ENCODE measurements at regions not wholly inside any gene's neighbourhood (a gene's known extent, or its start where the extent isn't known, plus 50 kb on each side); places are given as distances from the start of the nearest gene placed in this dataset.

- no peak for DNase-seq
Measured at GRCh38 chr10:10364902-10365301, 652.8 kb upstream of the CELF2 start.

- DNase-seq, result no peak
Measured at GRCh38 chr10:10365676-10366075, 652.0 kb upstream of the CELF2 start.

GRCh38 chr10:10366836-10367235 lies 650.8 kb upstream of the CELF2 start:
- no peak for DNase-seq

- DNase-seq, result peak; percentile 9
Measured at GRCh38 chr10:10367264-10367663, 650.4 kb upstream of the CELF2 start.

GRCh38 chr10:10368951-10369576 lies 648.6 kb upstream of the CELF2 start:
- no peak for DNase-seq

GRCh38 chr10:10385831-10386230 lies 631.8 kb upstream of the CELF2 start:
- DNase-seq, result no peak

GRCh38 chr10:10389182-10389581 lies 628.5 kb upstream of the CELF2 start:
- DNase-seq, result no peak

- no peak for DNase-seq
Measured at GRCh38 chr10:10392511-10392910, 625.2 kb upstream of the CELF2 start.

GRCh38 chr10:10394933-10395658 lies 622.6 kb upstream of the CELF2 start:
- DNase-seq, result no peak

- no peak for DNase-seq
Measured at GRCh38 chr10:10396601-10397000, 621.1 kb upstream of the CELF2 start.

- DNase-seq, result no peak
Measured at GRCh38 chr10:10397906-10398305, 619.8 kb upstream of the CELF2 start.

- no peak for DNase-seq
Measured at GRCh38 chr10:10403762-10404161, 613.9 kb upstream of the CELF2 start.

- DNase-seq, result no peak
Measured at GRCh38 chr10:10417671-10418070, 600.0 kb upstream of the CELF2 start.

- DNase-seq, result no peak
Measured at GRCh38 chr10:10418387-10418786, 599.3 kb upstream of the CELF2 start.

- DNase-seq, result no peak
Measured at GRCh38 chr10:10421071-10421470, 596.6 kb upstream of the CELF2 start.

GRCh38 chr10:10431422-10432066 lies 586.1 kb upstream of the CELF2 start:
- no peak for DNase-seq

- no peak for DNase-seq
Measured at GRCh38 chr10:10432296-10433035, 585.2 kb upstream of the CELF2 start.

GRCh38 chr10:10434312-10434711 lies 583.4 kb upstream of the CELF2 start:
- DNase-seq, result no peak

- DNase-seq, result no peak
Measured at GRCh38 chr10:10437886-10438285, 579.8 kb upstream of the CELF2 start.

- no peak for DNase-seq
Measured at GRCh38 chr10:10438335-10439100, 579.2 kb upstream of the CELF2 start.

- DNase-seq, result no peak
Measured at GRCh38 chr10:10456856-10457255, 560.8 kb upstream of the CELF2 start.

- DNase-seq, result no peak
Measured at GRCh38 chr10:10460451-10460850, 557.2 kb upstream of the CELF2 start.

Data from COR-L47 (cell line).